PC-9 (cell line): ENCODE measurements at regions not wholly inside any gene's neighbourhood (a gene's known extent, or its start where the extent isn't known, plus 50 kb on each side); places are given as distances from the start of the nearest gene placed in this dataset.
A peak's percentile ranks its signal among the peaks of the same experiment; 100 is the strongest.

Source experiments
- BruUV-seq: library from RNA; stranded (reverse); fragments of 400-500 nt; replicated peaks from 2 replicates; lab custom pipeline; 2021; lab: Mats Ljungman, UMichigan
- CTCF ChIA-PET: fragments of 300-600 bp; sonication (Branson Sonifier 250); formaldehyde crosslinking; loops from one replicate; lab custom pipeline; 2022; ENCODE audit warnings: antibody characterized with exemption; lab: Charles Lee
- POLR2A ChIA-PET: fragments of 300-600 bp; sonication (Branson Sonifier 250); formaldehyde crosslinking; loops from one replicate; lab custom pipeline; 2022; ENCODE audit warnings: antibody characterized with exemption; ENCODE audit not compliant: unreplicated experiment; lab: Charles Lee
- DNase-seq, 2 experiments: peaks; one replicate each; pipeline versions ENCODE4 v3.0.0 to v3.0.0-alpha.2; 2015 to 2022; ENCODE audit warnings: mixed read lengths in 1 of 2
- H2AFZ ChIP-seq: fragments of 200-600 bp; sonication (generic); 2 replicates; pipeline ENCODE4 v1.8.1; 2017; ENCODE audit warnings: antibody characterized with exemption
- H3F3A ChIP-seq: fragments of 200-600 bp; sonication (generic); 2 replicates; pipeline ENCODE4 v1.8.1; 2017; ENCODE audit warnings: antibody characterized with exemption, mild to moderate bottlenecking, low read depth; ENCODE audit not compliant: insufficient read depth
- H3K27ac ChIP-seq: fragments of 200-600 bp; sonication (generic); 2 replicates; pipeline ENCODE4 v1.6.1; 2016; ENCODE audit warnings: mixed run types
- H3K27me3 ChIP-seq: fragments of 200-600 bp; sonication (generic); 2 replicates; pipeline ENCODE4 v1.6.1; 2016; ENCODE audit warnings: low read depth, mixed run types; ENCODE audit not compliant: insufficient read depth
- H3K36me3 ChIP-seq: fragments of 200-600 bp; sonication (generic); 2 replicates; pipeline ENCODE4 v1.6.1; 2016; ENCODE audit warnings: low read depth, mixed run types
- H3K4me1 ChIP-seq: fragments of 200-600 bp; sonication (generic); replicated peaks from 2 replicates; pipeline ENCODE4 v1.6.1; 2016; ENCODE audit warnings: mixed run types; ENCODE audit not compliant: insufficient read depth
- H3K4me2 ChIP-seq: fragments of 200-600 bp; sonication (generic); 2 replicates; pipeline ENCODE4 v1.6.1; 2017; ENCODE audit warnings: mixed run types
- H3K4me3 ChIP-seq: fragments of 200-600 bp; sonication (generic); 2 replicates; pipeline ENCODE4 v1.6.1; 2016; ENCODE audit warnings: mixed run types
- H3K79me2 ChIP-seq: fragments of 200-600 bp; sonication (generic); 2 replicates; pipeline ENCODE4 v1.6.1; 2017; ENCODE audit warnings: low read depth, mixed run types
- H3K9me2 ChIP-seq: fragments of 200-600 bp; sonication (generic); 2 replicates; pipeline ENCODE4 v1.8.1; 2017; ENCODE audit warnings: mild to moderate bottlenecking; ENCODE audit not compliant: insufficient read depth
- H3K9me3 ChIP-seq: fragments of 200-600 bp; sonication (generic); 2 replicates; pipeline ENCODE4 v1.8.1; 2016; ENCODE audit warnings: low read depth; ENCODE audit not compliant: insufficient read depth
- H4K20me1 ChIP-seq: fragments of 200-600 bp; sonication (generic); 2 replicates; pipeline ENCODE4 v1.8.1; 2017; ENCODE audit not compliant: insufficient read depth
- EZH2 ChIP-seq: fragments of 200-600 bp; sonication (generic); IDR thresholded peaks from 2 replicates; pipeline ENCODE4 v1.8.0; 2017; ENCODE audit warnings: antibody characterized with exemption, low read depth
- intact Hi-C: fragments of 100-400 bp; cut with micrococcal nuclease; formaldehyde crosslinking; loops from one replicate; pipeline ENCODE4 v1.10.0; 2022; ENCODE audit not compliant: unreplicated experiment
- TF ChIP-seq, protein P1 (sequence below): fragments of 200-600 bp; sonication (generic); conservative IDR thresholded peaks from 2 replicates; pipeline ENCODE4 v1.6.1; 2017; ENCODE audit warnings: mixed run types, antibody characterized with exemption, mild to moderate bottlenecking, moderate library complexity

DNA sequence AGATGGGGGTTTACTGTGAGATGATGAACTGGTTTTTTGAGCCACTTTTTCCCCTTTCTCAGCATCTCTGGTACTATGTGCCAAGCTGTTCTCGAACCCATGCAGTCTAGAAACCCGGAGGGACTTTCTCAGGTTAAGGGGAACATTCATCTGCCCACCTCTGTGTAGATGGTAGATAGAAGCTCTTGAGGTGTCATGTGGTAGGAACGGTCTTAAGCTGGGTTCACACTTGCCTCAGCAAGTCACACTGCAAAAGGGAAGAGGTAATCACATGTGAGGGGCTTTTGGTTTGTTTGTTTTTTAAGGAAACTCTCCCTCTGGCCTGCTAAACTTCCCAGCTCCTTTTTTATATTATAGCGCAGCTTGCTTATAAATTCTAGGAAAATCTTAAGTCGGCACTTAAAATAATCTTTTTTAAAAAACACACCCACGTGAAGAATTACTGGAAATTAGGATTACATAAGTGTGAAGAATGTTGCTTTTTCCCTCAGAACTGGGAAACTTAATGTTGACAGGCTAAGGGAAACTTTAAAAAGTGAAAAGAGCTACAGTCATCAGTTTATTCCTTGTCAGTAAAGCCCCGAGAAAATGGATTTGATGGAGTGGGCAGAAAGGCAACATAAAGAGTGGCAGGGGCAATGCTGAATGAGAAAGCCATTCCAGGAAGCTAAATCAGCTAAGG, 430.3 kb downstream of the ARHGEF28 start:
- DNase-seq, result peak in 1 of 2 experiments; percentile 3
- POLR2A ChIA-PET, result interaction anchor here (0.6 kb wide), 1 partner anchor 19 kb away, joined by 7 read pairs; no protein-coding TSS in a partner anchor

DNA sequence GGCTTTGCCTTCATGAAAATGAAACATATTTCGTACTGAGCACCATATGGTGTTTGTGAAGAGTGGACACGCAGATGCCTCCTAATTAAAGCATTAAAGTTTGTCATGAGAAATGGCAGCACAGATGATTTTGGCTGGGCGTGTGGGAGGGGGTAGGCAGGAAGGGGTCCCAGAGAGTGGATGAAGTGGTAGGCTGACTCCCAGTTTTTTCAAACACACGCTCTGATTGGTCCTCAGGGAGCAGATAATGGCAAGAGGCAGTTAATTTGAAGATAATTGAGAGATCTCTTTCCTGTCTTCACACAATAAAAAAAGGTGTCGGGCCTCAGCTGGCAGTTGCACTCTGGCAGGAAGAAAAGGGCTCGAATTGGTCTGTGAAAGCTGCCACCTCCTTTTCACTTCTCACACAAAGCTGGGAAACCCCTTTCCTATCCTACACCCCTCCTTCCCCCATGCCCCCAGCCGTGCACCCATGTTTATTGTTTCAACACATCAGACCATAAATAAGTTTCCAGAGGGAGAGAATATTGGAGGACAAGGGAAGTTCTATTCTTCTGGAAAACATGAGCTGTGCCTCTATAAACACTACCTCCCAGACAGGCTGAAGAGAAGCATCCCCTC, 429.6 kb downstream of the ARHGEF28 start:
- Histone ChIP-seq H3K4me1 (no peaks in the 10 kb centered on the region), H3K79me2 (no peaks in the 10 kb centered on the region), H3K36me3 (no peaks in the 10 kb centered on the region), H3F3A (no peaks in the 10 kb centered on the region; the same call in 1 of the 2 replicates), H3K9me2 (no peaks in the 10 kb centered on the region), H3K9me3 (no peaks in the 10 kb centered on the region), H3K27ac (no peak overlapping the region), H3K27me3 (no peaks in the 10 kb centered on the region), H3K4me3 (no peak overlapping the region), H4K20me1 (no peaks in the 10 kb centered on the region), H3K4me2 (no peak overlapping the region), H2AFZ (no peak overlapping the region)
- no TSS peak for BruUV-seq
- TF ChIP-seq, protein P1, sequence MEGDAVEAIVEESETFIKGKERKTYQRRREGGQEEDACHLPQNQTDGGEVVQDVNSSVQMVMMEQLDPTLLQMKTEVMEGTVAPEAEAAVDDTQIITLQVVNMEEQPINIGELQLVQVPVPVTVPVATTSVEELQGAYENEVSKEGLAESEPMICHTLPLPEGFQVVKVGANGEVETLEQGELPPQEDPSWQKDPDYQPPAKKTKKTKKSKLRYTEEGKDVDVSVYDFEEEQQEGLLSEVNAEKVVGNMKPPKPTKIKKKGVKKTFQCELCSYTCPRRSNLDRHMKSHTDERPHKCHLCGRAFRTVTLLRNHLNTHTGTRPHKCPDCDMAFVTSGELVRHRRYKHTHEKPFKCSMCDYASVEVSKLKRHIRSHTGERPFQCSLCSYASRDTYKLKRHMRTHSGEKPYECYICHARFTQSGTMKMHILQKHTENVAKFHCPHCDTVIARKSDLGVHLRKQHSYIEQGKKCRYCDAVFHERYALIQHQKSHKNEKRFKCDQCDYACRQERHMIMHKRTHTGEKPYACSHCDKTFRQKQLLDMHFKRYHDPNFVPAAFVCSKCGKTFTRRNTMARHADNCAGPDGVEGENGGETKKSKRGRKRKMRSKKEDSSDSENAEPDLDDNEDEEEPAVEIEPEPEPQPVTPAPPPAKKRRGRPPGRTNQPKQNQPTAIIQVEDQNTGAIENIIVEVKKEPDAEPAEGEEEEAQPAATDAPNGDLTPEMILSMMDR, result no peak
- no peak for TF ChIP-seq EZH2
- no peak for DNase-seq
- ChIA-PET CTCF (no interaction called here), POLR2A (interaction anchor here (0.6 kb wide), 1 partner anchor 19 kb away, joined by 7 read pairs; no protein-coding TSS in a partner anchor)
- intact Hi-C loops, result no loop called here

More for the DNA sequence above, 430.3 kb downstream of the ARHGEF28 start:
- BruUV-seq, result no TSS peak
- Histone ChIP-seq H4K20me1 (no peaks in the 10 kb centered on the region), H3K9me3 (no peaks in the 10 kb centered on the region), H3K9me2 (no peaks in the 10 kb centered on the region), H3K4me2 (no peak overlapping the region), H3K4me1 (no peaks in the 10 kb centered on the region), H2AFZ (no peak overlapping the region), H3K36me3 (no peaks in the 10 kb centered on the region), H3K27me3 (no peaks in the 10 kb centered on the region), H3K79me2 (no peaks in the 10 kb centered on the region), H3K4me3 (no peak overlapping the region), H3F3A (no peaks in the 10 kb centered on the region; the same call in 1 of the 2 replicates), H3K27ac (no peak overlapping the region)
- CTCF ChIA-PET, result no interaction called here
- intact Hi-C loops, result no loop called here
- TF ChIP-seq EZH2, result no peak
- TF ChIP-seq, protein P1, result no peak

DNA sequence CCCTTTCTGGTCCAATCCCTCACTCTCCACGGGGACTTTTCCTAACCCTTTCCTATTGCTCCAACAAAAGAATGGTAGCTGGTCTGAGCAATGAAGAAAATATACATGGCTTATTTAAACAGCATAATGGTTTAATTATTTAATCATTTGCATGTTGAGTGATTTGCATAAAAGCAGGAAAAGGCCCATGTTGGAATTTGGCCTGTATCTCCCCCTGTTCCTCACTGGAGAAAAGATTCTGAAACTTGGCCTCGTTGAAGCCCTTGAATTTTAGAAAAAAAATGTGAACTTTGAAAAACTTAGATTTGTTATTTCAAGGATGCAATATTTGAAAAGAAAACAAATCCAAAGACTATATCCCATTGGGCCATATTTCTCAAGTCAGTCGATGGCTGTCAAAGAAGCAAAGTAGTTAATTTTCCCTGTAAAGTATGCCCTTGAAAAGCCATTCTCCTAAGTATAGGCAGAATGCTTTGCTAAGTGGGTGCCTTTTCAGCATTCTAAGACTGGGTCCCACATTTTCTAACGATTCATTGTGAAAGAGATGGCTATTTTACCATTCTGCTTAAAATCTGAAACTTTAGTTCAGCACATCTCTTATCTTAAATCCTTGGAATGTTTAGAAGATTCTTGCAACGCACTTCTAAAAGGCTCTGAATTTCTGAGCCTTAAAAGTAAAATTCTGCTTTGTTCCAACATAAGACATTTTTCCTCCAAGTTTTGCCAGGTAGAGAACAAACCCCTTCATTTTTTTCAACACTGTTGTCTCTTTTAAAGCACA, 428.8 kb downstream of the ARHGEF28 start:
- H3K4me1 ChIP-seq, result no peaks in the 10 kb centered on the region
- H3K9me2 ChIP-seq, result no peaks in the 10 kb centered on the region
- DNase-seq, result peak in 1 of 2 experiments; percentile 26
- no TSS peak for BruUV-seq
- no peaks in the 10 kb centered on the region for H4K20me1 ChIP-seq
- no peaks in the 10 kb centered on the region; the same call in 1 of the 2 replicates for H3F3A ChIP-seq
- no peak for TF ChIP-seq EZH2
- TF ChIP-seq, protein P1, result no peak
- H3K27ac ChIP-seq, result no peak overlapping the region
- no peaks in the 10 kb centered on the region for H3K79me2 ChIP-seq
- no peak overlapping the region for H2AFZ ChIP-seq
- H3K36me3 ChIP-seq, result no peaks in the 10 kb centered on the region
- H3K9me3 ChIP-seq, result no peaks in the 10 kb centered on the region
- H3K27me3 ChIP-seq, result no peaks in the 10 kb centered on the region
- ChIA-PET CTCF (no interaction called here), POLR2A (no interaction called here)
- intact Hi-C loops, result no loop called here
- H3K4me2 ChIP-seq, result no peak overlapping the region
- H3K4me3 ChIP-seq, result no peak overlapping the region
